ENCODE measurements at regions not wholly inside any gene's neighbourhood (a gene's known extent, or its start where the extent isn't known, plus 50 kb on each side); places are given as distances from the start of the nearest gene placed in this dataset.

DNA sequence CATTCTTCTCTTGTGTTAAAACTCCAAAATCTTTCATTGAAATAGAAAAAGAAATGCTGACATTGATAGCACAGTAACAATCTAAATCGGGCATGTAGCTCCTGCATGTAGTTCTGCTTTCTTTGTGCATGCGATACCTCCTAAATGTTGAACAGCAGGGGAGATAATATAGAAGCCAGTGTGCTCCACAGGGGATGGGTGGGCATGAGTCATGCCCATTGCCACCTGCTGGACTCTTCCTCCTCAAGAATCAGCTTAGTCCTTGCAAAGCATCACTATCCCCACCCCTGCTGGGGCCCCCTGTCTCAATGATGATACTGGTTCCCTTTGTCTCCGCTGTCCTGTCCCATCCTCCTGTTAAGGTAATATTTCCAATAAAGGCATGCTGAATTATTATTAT is 203.0 kb downstream of the RWDD3 start:
- no peak for DNase-seq (ENCODE audit: low read depth)
- no peak overlapping the region for H3K4me3 ChIP-seq (ENCODE audit: low read depth, low read length)
- TF ChIP-seq, protein P1, sequence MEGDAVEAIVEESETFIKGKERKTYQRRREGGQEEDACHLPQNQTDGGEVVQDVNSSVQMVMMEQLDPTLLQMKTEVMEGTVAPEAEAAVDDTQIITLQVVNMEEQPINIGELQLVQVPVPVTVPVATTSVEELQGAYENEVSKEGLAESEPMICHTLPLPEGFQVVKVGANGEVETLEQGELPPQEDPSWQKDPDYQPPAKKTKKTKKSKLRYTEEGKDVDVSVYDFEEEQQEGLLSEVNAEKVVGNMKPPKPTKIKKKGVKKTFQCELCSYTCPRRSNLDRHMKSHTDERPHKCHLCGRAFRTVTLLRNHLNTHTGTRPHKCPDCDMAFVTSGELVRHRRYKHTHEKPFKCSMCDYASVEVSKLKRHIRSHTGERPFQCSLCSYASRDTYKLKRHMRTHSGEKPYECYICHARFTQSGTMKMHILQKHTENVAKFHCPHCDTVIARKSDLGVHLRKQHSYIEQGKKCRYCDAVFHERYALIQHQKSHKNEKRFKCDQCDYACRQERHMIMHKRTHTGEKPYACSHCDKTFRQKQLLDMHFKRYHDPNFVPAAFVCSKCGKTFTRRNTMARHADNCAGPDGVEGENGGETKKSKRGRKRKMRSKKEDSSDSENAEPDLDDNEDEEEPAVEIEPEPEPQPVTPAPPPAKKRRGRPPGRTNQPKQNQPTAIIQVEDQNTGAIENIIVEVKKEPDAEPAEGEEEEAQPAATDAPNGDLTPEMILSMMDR (IDR thresholded peaks at IDR 0.05; ENCODE audit: insufficient read depth, low read depth, low read length): no peak

DNA sequence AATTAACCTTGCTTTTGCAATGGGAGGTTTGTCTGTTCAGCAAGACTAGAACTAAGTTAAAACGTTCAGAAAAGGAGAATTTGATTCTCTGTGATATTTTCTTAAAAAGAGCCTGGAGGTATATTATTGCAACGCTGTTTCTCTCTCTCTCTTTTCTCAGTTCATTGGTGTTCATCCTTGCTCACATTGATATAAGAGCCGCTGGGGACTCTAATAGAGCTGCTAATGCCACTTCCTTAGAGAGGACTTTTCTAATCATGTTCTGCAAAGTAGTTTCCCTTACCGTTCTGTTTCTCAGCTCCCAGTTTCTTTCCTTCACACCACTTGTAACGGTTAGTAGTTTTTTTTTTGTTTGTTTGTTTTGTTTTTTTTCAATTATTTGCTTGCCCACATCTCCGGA is 203.8 kb downstream of the RWDD3 start:
- no peak overlapping the region for H3K4me3 ChIP-seq (ENCODE audit: low read depth, low read length)
- DNase-seq (ENCODE audit: low read depth): no peak
- TF ChIP-seq, protein P1 (IDR thresholded peaks at IDR 0.05; ENCODE audit: insufficient read depth, low read depth, low read length): no peak

DNA sequence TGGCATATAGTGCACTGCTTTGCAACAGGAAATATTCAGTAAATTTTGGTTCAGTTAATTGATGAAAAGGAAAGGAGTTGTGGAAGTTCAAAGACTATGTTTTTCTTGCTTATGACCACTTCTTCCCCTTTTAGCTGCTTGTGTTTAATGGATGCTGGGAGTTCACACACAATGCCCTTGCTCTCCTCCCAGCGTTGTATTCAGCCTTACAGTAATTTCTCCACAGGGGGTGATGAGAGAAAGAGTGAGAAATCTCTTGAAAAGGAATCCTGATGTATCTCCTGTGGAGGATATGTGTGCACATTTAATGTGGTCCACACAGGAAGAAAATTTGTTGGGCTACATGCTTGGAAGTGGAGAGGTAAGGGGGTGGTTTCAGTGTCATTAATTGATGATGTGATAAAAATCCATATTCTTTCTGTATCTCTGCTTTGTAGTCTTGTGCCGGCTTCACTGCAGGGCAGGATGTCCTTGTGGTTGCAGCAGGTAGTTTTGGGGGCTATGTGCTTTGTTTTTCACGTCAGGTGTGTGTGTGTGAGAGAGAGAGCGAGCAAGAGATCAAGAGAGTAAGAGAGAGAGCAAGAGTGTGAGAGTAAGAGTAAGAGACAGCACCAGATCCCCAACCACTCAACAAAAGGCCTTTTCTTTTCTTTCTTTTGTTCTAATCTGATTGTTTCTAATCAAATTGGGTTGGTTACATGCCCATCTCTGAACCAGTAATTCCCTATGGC is 204.4 kb downstream of the RWDD3 start:
- DNase-seq (ENCODE audit: low read depth): no peak
- TF ChIP-seq, protein P1 (IDR thresholded peaks at IDR 0.05; ENCODE audit: insufficient read depth, low read depth, low read length): no peak
- H3K4me3 ChIP-seq (ENCODE audit: low read depth, low read length): no peak overlapping the region

DNA sequence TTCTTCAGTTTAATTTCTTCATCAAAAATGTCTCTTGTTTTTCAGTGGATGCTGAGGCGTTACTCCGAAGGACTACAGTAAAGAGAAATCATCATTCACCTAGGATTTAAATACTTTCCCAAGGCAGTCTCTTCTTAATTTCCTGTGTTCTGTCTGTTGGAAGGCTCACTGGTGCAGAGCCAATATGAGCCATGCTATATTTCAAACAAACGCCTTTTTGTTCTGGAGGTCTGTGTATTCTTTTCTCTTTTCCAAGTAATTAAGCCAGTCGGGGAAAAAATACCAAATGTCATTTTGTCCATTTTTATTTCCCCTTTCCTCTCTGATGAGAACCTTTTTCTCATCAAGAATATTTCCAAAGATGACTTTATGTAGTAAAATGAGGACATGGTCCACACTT is 206.5 kb downstream of the RWDD3 start:
- no peak overlapping the region for H3K4me3 ChIP-seq (ENCODE audit: low read depth, low read length)
- TF ChIP-seq, protein P1 (IDR thresholded peaks at IDR 0.05; ENCODE audit: insufficient read depth, low read depth, low read length): no peak
- no peak for DNase-seq (ENCODE audit: low read depth)

DNA sequence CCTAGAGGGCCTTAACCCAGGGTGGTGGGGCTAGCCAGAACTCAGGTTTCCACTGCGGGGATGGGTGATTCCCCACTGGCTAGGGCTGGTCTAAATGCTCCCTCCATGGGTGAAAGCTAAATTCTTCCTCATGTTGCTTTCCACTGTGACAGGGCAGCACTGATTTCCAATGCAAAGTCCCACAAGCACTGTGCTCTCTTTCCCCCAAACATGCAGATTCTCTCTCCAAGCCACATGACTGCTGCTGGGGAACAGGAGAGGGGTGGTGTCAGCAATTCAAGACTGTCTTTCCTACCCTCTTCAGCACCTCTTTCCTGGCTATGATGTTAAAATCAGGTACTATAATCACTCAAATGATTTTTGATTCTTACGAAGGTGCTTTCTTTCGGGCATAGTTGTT is 215.5 kb downstream of the RWDD3 start:
- no peak overlapping the region for H3K4me3 ChIP-seq (ENCODE audit: low read depth, low read length)
- TF ChIP-seq, protein P1 (IDR thresholded peaks at IDR 0.05; ENCODE audit: insufficient read depth, low read depth, low read length): no peak
- no peak for DNase-seq (ENCODE audit: low read depth)

DNA sequence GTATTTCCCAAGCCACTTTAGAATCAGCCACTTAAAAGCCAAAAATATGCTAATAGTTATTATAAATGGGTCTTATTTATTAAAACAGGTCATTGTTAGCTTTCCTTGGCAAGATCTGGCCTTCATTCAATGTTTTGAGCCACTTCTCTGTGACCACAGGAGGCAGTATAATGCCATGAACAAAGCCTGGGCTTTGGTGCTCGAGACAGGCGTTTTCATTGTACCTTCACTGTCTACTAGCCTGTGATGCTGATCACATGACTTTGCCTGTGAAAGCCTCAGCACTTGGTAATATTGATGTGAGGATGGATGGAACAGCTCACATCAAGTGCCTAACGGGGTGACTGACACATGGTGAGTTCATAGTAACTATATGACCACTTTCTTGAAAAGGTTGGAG is 217.0 kb downstream of the RWDD3 start:
- TF ChIP-seq, protein P1 (IDR thresholded peaks at IDR 0.05; ENCODE audit: insufficient read depth, low read depth, low read length): no peak
- DNase-seq (ENCODE audit: low read depth): no peak
- no peak overlapping the region for H3K4me3 ChIP-seq (ENCODE audit: low read depth, low read length)

DNA sequence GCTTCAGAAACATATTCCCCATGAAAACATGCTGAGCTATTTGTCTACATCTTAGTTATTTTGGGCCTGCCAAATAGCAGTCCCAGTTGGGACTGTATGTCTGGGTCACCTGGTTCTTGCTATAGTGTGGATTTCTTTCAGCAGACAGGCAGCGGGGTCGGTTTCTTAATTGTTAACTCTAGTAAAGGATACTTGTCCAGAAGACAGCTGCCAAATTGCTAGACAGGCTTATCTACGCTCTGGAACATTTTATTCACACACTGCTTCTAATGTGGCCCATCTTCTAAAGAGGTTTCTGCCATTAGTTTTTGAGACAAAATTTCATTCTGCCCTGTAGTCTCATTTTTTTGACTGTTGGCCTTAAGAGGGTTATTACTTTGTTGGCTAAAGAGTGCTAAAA is 217.9 kb downstream of the RWDD3 start:
- H3K4me3 ChIP-seq (ENCODE audit: low read depth, low read length): no peak overlapping the region
- no peak for DNase-seq (ENCODE audit: low read depth)
- TF ChIP-seq, protein P1 (IDR thresholded peaks at IDR 0.05; ENCODE audit: insufficient read depth, low read depth, low read length): no peak
